COLO829 (cell line): ENCODE measurements at regions not wholly inside any gene's neighbourhood (a gene's known extent, or its start where the extent isn't known, plus 50 kb on each side); places are given as distances from the start of the nearest gene placed in this dataset.
"Not testable (repeated sequence)": the region's sequence is repeated elsewhere in the genome, so short reads cannot be mapped to it uniquely, and the experiment has no call there.

Source experiments
- DNase-seq: peaks from one replicate; pipeline ENCODE4 v3.0.0; 2012; ENCODE audit warnings: low spot score

DNA sequence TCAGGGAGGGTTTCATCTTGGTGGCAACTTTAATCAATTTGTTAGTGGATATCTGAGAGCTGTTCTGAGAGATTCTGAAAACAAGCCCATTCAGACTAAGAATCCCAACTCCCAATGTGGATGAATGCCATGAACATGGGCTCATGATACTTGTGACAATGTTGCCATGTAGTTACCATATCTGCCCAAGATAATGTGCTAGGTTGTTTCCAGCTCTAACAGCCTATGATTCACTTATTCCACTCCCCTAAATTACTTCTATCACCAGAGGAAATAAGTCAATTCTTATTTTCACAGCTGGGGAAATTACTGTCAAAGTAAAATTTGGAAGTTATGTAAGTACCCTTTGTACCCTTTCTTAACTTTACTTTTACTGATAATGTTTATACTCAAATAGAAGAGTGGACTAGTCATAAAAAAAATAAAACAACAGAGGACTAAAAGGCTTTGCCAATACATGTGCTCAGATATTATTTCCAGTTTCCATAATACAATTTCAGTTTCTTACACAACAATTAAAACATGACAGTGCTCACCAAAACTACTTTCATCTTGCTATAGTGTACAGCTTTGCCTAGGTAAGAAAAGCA, 1101.7 kb upstream of the INTU start:
- DNase-seq: no peak

DNA sequence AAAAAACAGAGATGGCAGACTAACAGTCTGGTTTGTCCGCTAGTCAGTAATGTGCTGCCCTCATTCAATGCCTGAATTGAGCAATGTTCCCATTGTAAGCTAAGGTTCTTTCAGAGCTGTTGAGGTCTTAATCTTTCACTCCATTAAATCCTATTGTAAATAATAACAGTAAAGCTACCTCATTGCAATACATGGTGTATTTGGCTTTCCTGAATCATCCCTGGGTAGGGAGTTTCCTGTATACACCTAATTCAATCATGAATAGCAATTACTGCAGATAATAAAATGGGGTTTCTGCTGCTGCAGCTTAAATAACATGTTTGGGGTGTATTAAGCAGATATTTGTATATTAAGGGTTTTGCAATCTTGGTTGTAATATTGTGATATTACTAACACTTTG, 1100.2 kb upstream of the INTU start:
- no peak for DNase-seq

DNA sequence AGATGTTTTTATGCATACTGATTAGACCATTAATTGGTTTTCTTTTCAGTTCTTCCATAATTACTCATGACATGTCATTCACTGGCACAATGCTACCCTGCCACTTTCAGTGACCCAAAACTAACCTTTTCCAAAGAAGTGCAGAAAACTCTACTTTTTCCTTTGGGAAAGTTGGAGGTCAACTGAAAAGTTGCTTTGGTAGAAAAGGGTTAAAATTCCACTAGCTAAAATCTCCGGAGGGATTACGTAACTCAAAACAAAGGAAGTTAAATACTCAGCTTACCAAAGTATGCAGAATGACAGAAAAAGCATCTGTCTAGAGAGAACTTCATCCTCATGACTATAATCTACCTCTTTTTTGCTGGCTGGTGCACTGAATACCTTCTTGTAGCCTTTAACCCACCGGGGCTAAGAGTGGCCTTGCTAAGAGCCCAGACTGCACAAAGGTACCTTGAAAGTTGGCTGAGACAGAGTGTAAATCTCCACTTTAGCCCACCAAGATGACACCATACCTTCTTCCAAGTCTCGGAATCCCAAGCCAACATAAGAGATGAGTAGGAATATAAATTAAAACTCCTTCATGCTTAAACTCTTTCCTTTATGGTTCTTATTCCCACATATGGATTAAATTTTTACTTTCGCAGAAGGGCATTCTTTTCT, 1099.5 kb upstream of the INTU start:
- no peak for DNase-seq

DNA sequence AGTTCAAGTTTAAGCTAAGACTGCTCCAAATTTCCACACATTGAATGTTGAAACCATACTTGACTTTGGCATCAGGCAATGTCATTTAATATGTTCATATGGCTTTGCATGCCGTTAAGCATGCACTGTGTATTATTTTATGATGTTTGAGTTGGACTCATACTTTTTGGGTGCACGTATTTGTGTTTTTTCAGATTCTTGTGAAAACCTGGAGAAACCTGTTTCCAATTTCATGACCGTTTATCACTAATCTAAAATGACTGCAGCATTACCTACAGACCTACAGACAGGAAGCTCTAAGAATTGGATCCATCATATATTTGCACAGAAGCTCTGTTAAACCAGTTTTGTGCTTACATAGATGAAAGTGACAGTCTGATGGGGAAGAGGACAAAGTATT, 1093.0 kb upstream of the INTU start:
- no peak for DNase-seq

DNA sequence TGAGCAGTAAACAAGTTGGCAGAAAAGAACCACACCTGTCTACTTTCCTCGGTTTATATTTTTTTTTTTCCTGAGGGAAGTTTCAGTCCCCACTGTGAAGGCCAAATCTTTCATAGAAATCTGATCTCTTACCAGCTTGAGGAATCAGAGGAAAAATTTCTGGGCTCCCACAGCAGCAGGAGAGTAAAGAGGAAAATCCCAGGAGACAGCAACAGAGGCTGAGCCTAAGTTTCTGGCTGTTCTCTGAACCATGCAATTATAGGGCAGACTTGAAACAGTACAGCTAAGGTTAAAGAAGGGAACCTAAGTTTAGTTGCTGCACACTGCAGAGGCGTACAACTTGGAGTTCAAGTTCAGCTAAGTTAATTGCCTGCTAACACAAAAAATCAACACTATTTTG, 1090.9 kb upstream of the INTU start:
- no peak for DNase-seq

DNA sequence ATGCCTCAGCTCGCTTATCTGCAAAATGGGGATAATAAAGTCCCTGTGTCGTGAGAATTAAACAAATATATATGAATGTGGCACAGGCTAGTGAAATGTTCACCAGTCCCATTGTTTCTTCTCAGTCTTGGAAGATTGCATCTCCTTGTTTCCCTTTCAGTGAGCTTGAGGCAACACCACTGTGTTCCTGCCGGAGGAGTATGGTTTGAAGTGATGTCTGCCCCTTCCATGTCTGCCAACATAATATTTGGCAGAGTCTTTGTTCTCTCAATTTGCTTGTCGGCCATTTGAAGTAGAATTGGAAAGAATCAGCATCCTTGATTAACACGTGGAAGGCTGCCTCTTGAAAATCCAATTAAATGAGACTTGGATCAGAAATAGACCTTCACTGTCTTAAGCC, 1088.5 kb upstream of the INTU start:
- DNase-seq: no peak

DNA sequence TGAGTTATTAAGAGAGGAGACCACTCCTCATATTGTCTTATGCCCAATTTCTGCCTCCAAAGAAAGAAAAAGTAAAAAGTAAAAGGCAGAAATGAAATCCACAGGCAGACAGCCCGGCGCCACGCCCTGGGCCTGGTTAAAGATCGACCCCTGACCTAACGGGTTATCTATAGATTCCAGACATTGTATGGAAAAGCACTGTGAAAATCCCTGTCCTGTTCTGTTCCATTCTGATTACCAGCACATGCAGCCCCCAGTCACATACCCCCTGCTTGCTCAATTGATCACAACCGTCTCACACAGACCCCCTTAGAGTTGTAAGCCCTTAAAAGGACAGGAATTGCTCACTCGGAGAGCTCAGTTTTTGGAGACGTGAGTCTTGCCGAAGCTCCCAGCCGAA, 1086.6 kb upstream of the INTU start:
- DNase-seq: not testable (repeated sequence)

DNA sequence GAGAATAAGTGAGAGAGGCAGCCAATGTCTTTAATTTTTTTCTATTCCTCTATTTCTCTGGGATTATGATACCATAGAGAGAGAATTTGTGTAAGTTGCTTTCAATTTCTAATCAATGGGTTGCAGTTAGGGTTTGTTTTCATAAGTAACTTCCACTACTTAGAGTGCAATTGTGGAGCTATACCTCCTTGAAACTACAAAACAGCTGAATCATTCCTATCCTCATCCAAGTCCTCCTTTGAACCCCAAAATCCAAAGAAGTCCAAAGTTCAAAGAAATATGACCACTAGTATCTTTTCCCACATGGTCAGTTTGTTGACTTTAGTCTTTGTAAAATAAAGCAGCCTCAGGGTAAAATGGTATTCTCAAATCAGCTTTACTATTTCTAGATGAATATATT, 1085.4 kb upstream of the INTU start:
- DNase-seq: no peak

DNA sequence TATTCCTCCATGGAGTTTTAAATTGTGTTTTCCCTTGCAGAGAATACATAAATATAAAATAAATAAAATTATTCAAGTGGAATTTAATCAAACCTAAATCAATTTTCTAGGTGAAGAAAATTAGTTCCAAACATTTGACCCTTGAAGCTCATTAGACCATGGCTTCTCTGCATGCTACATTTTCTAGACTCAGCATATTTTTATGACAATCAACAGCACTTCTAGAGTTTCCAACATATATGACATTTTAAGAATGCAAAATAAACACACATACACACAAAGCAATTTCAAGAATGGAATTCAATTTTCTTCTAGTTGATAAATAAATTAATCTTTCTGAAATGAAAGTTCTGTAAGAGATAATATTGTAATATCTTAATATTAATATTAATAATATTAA, 1083.9 kb upstream of the INTU start:
- no peak for DNase-seq

DNA sequence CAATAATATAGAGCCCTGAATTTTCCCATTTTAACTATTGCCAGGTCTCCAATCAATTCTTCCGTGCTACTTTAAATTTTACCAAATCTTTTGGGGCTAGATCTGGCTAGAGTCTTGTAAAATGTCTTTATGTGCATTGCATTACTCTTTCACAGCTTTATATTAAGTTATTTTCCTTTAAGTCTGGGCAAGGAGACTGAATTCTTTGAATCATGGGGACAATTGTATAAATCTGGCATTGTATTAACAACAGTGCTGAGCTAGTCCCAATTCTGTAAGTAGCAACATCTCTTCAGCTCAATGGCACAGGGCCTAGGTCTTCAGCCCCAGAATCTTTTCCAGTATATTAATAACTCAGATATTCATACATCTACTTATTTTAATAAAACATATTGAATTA, 1080.4 kb upstream of the INTU start:
- DNase-seq: no peak

DNA sequence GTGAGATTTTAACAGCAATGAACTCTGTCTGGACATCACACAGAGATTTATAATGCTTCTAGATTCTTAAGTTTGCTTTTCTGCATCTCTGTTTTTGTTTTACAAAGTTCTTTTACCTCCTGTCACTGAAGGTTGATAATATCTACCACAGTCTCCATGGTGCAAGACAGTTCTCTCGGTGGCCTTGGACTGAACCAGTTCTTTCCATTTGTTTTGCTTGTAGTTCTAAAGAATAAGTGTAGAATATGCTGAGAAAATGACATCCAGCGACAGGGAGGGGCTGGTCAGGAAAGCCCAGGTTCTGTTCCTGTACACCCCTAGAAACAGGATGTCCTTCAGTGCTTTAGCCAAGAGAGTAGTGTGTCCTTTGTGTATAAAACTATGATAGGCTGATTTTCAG, 1079.5 kb upstream of the INTU start:
- no peak for DNase-seq

DNA sequence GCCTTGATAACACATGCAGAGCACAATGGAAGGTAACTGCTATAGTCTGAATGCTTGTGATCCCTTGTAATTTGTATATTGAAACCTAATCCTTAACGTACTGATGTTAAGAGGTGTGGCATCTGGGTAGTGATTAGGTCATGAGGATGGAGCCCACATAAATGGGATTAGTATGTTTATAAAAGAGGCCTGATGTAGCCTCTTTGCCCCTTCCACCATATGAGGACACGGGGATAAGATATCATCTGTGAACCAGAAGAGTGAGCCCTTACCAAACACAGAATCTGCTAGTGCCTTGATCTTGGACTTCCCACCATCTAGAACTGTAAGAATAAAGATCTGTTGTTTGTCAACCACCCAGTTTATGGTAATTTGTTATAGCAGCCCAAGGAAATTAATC, 1074.2 kb upstream of the INTU start:
- no peak for DNase-seq

DNA sequence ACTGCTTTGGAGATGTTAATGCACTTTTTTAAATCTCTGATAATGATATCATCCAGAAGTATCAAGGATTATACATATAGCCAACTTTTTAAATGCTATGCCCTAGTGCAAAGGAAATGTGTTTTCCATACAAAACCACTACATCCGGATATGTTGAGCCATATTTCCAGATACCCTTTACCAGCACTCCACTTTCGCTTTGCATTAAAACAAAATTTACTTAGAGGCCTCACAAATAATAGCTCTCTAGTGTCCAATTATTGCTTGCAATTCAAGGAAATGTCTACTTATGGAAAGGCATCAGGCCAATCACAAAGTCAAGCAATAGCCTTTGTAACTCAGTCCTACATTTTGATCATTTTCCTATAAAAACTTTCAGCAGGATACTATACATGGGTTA, 1072.8 kb upstream of the INTU start:
- no peak for DNase-seq

DNA sequence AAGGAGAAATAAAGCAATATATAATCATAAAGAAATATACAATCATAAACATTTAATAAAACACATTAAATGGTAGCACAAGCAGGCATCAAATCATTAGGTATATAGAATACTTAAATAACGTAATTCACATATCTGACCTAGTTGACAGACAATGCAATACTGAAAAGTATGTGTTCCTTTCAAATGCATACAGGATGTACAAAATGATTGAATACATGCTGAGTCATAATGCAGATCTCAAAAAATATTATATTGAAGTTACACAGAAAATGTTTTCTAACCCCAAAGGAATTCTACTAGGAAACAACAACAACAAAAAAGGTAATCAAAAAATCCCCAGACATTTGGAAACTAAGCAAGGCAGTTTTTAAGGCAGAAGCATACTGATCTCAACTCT, 1072.0 kb upstream of the INTU start:
- DNase-seq: no peak

DNA sequence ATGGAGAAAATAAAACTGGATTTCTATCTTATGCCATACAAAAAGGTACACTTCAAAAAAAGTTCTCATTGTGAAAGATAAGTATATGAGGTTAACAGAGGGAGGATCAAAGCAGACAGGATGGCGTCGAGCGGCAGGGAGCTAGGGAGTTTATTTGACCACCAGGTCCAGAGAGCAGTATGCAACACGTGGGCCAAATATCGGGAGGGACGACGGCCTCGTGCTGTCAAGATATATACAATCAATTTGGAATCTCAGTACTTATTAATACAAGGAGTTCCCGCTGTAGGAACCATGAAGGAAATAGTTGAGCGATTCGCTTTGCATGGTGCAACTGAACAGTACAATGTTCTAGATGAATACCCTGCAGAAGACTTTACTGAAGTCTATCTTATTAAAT, 1069.4 kb upstream of the INTU start:
- no peak for DNase-seq

DNA sequence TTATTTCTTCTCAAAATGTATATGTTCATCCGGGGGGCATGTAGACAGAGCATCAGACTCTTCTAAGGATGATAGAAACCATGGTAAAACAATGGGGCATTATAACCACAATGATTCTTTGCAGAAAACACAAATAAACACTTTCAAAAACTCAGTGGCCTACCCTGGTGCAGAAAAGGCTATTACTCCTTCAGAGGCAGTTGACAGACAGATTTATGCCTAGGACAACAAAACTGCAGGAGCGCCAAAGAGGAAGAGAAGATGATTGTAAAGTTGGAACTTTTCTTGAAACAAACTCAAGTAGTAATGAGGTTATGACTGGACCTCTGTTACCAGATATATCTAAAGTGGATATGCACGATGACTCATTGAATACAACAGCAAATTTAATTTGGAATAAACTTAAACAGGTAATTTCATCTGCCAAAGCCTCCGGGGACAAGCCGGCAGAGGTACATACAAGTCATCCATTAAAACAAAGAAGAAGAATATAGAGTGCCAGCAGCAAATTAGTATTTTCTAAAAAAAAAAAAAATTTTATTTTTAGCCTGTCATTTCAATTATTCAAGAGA, 1068.4 kb upstream of the INTU start:
- peak; percentile 40 for DNase-seq

DNA sequence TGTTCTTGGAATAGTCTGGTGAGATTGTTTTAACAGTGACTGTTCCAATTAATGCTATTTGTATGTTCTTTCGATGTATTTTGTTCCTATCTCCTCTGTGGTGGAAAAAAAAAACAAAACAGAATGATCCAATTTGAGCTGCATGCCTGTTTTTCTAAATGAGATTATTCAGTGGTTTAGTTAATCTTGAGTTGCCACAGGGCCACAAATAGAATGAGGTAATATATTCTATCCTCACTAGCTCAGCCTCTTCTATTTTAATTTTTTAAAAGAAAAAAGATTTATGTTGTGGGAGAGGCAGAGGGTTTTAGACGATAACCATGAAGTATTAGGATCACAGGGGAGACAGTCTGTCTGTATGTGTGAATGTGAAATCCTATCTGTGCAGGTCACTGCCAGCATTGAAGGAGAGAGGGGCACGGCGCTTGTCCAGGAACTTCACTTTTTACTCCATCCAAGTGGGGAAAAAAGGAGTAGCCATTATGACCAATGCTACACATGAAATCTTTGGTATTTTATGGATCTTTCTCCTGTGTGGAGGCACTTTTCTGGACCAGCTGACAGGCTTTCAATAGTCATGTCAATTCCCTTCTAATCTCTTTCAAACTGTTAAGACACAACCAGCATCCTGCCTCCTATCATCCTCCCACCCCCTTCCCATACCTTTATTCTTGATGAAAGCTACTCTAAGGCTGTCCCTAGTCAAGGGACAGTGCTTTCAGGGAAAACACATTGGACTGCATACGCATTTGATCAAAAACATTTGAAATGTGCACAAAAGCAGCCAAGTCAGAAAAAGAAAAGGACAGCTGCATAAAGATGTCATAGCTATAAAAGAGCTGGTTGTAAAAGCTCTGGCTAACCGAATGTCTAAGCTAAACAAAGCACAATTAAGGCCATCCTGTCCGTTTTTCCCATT, 1063.8 kb upstream of the INTU start:
- DNase-seq: no peak

DNA sequence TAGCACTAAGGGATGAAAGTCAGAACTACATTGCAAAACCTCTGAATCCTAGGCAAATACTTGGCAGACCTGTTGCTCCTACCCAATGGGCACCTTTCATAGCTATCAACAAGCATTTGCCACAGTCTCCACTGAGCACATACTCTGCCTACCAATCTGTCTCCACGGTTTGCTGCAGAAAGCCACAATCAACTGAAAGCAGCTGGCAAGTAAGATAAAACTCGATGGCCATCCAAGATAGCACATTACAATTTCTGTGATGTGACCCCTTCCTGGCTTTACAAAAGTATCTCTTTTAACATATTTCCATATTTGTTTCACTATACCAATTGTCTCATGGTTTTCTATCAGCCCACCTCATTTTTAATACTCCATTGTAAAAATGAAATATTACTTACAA, 1060.5 kb upstream of the INTU start:
- DNase-seq: no peak

DNA sequence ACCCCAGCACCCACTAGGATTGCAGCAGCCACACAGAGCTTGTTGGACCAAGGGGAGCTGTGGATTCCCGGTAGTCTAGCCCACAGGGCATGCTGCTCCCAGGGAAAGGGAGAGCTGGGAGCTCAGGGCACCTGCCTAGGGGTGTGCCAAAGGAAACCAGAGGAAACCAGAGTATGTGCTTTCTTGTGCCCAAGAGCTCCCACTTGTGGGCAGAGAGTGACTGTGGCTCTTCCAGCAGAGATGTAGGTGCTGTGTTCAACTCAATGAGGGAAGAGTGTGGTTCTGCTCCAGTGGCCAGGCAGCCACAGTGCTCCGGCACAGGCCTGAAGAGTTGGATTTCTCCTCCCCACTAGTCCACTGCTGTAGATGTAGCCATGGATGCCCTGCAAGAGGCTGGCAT, 1050.0 kb upstream of the INTU start:
- DNase-seq: no peak

DNA sequence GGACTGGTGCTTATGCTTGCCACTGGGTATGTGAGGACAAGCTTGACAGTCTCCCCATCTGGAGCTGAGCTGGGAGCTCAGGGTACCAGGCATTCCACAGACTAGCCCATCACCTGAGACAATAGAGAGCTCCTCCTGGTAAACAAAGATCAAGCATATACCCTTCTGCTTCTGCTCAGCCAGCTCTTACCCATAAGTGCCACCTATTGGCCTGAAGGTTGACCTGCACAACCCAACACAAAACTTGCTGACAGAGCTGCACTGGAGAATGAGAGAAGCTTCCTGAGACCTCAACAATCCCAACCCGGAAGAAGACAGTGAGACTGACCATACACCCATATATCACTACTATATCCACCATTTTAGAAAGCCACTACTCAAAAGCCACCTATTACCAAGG, 1049.2 kb upstream of the INTU start:
- no peak for DNase-seq

DNA sequence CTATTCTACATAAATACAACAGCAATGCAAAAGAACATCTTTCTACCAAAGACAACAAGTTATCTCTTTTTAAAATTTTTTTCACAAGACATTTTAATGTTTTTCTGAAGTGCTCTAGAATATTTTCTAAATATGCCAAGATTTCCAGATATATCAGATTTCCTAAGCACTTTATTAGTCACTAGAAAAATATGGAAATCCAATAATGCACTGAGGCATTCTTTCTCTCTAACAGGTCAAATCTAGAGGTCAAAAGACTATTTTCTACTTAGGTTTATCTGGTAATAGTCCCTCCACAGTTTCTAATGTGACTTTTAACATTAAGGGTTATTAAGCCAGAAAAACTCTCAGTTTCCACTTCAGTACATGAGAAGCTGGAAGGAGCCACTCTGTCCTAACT, 1041.2 kb upstream of the INTU start:
- no peak for DNase-seq

DNA sequence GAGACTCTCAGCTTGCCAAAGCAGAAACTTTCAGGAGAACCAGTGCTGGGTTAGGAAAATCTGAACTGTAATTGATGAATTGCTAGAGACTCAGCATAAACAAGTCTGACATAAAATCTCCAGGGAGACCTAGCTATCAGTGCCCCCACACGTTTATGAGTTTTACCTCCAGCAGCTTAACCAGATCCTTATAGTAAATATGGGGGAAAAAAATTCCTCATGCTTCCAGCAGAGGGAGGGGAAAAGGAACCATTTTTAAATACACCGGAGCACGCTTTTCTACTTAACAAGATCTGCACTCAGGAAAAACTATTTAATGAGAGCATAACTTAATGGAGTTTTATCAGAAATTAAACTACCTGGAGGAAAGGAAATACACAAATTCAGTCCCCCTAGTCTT, 1040.7 kb upstream of the INTU start:
- DNase-seq: no peak

DNA sequence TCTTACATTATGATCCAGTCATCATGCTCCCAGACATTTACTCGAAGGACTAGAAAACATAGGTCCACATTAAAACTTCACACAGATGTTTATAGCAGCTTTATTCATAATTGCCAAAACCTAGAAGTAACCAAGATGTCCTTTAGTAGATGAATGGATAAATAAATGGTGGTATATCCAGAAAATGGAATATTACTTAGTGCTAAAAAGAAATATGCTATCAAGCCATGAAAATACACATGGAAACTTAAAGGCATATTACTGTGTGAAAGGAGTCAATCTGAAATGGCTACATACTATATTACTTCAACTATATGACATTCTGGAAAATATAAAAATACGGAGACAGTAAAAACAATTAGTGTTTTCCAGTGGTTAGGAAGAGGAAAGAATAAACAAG, 1039.1 kb upstream of the INTU start:
- no peak for DNase-seq
